Spleen (tissue), 11 donors: ENCODE measurements at regions not wholly inside any gene's neighbourhood (a gene's known extent, or its start where the extent isn't known, plus 50 kb on each side); places are given as distances from the start of the nearest gene placed in this dataset.
"Not testable (repeated sequence)": the region's sequence is repeated elsewhere in the genome, so short reads cannot be mapped to it uniquely, and the experiment has no call there.

ENCODE experiments used
- DNase-seq: peaks from one replicate; pipeline ENCODE4 v3.0.0-alpha.2; 2020
- H3K27ac ChIP-seq, 8 donors: fragments of 200-600 bp; sonication (generic) in 7 of 8; 1 replicate in 4 of 8; 2 replicates in 4 of 8; pipeline versions ENCODE4 v1.5.0 to v1.8.0; 2016 to 2021; ENCODE audit warnings: inconsistent platforms in 4 of 8, mild to moderate bottlenecking in 4 of 8, moderate library complexity in 1 of 8
- H3K27me3 ChIP-seq, 7 donors: fragments of 200-600 bp; sonication (generic) in 6 of 7; replicated peaks in 1 of 7; 1 replicate in 4 of 7; 2 replicates in 3 of 7; pipeline versions ENCODE4 v1.5.0 to v1.8.0; 2016 to 2021; ENCODE audit warnings: inconsistent platforms in 3 of 7, mild to moderate bottlenecking in 1 of 7
- H3K36me3 ChIP-seq, 6 donors: fragments of 200-600 bp; sonication (generic) in 5 of 6; 1 replicate in 4 of 6; 2 replicates in 2 of 6; pipeline versions ENCODE4 v1.5.0 to v1.8.0; 2016 to 2021; ENCODE audit warnings: inconsistent platforms in 2 of 6
- H3K4me1 ChIP-seq, 6 donors: fragments of 200-600 bp; sonication (generic) in 5 of 6; 1 replicate in 3 of 6; 2 replicates in 3 of 6; pipeline versions ENCODE4 v1.5.0 to v1.8.0; 2016 to 2021; ENCODE audit warnings: inconsistent platforms in 3 of 6
- H3K4me3 ChIP-seq, 8 donors: fragments of 200-600 bp; sonication (generic) in 7 of 8; 1 replicate in 4 of 8; 2 replicates in 4 of 8; pipeline versions ENCODE4 v1.5.0 to v1.8.0; 2016 to 2021; ENCODE audit warnings: inconsistent platforms in 4 of 8, mild to moderate bottlenecking in 4 of 8, moderate library complexity in 2 of 8
- H3K9me3 ChIP-seq, 8 donors: fragments of 200-600 bp; sonication (generic) in 7 of 8; 1 replicate in 4 of 8; 2 replicates in 4 of 8; pipeline versions ENCODE4 v1.5.0 to v1.8.0; 2016 to 2021; ENCODE audit warnings: inconsistent platforms in 4 of 8
- CTCF ChIP-seq, 11 experiments: fragments of 200-600 bp in 7 of 11; fragments of 450-650 bp in 4 of 11; sonication (generic) in 4 of 11; IDR thresholded peaks in 8 of 11; conservative IDR thresholded peaks in 3 of 11; 1 replicate in 7 of 11; 2 replicates in 4 of 11; pipeline versions ENCODE4 v1.4.0 to v1.8.0; 2016 to 2021; ENCODE audit warnings: antibody characterized with exemption in 11 of 11, inconsistent platforms in 4 of 11, mild to moderate bottlenecking in 1 of 11
- POLR2A ChIP-seq, 3 donors: fragments of 450-650 bp; IDR thresholded peaks; one replicate each; pipeline ENCODE4 v1.5.1; 2017; ENCODE audit warnings: antibody characterized with exemption in 3 of 3, mild to moderate bottlenecking in 1 of 3
- POLR2AphosphoS5 ChIP-seq, 3 donors: sonication (generic); formaldehyde crosslinking; IDR thresholded peaks; one replicate each; pipeline ENCODE4 v1.5.1; 2017; ENCODE audit warnings: antibody characterized with exemption in 3 of 3
- WGBS, 5 donors: extraction: QIAGEN DNeasy Blood & Tissue Kit in 3 of 5; methylation state at CpG; one replicate each; pipeline versions ENCODE4 v1.1.5 to v1.1.7; 2013 to 2018; 5-methylcytosine and 5-hydroxymethylcytosine counted together
- intact Hi-C: fragments of 100-400 bp; cut with DNase I; formaldehyde crosslinking; loops from one replicate; pipeline ENCODE4 v1.15.0; 2023; ENCODE audit warnings: low total_unique reads
- donor health status: healthy with polysubstance abuse.
- donor health status: DM: no; HTN: no; CAD: no; lungs with moderate emphysema.
- donor health status: DM: no; HTN: no; CAD: no.
- donor health status: Bipolar disorder and iron deficiency.
- donor health status: healthy.
- donor health status: DM: no; HTN: no; CAD: no.
- donor health status: DM: yes; HTN: yes; CAD: no.

- Histone ChIP-seq H3K4me1 (no peaks in the 10 kb centered on the region), H3K9me3 (peaks cover 0 to 23% (median 10%) of the 10 kb centered on the region in 8 donors), H3K27ac (no peak overlapping the region), H3K27me3 (no peaks in the 10 kb centered on the region), H3K36me3 (no peaks in the 10 kb centered on the region), H3K4me3 (no peak overlapping the region)
- TF ChIP-seq POLR2AphosphoS5 (IDR thresholded peaks at IDR 0.05) (no peak), POLR2A (IDR thresholded peaks at IDR 0.05) (no peak), CTCF (IDR thresholded peaks at IDR 0.05 in 8 of 11, conservative IDR thresholded peaks at IDR 0.05 in 3 of 11) (no peak)
- DNase-seq, result no peak
- 67 to 87% (median 74%) methylated on average over 2 of the region's 2 CpGs for WGBS, 5 donors
- intact Hi-C loops, result no loop called here
Measured at GRCh38 chr9:10875752-10876151, 262.9 kb upstream of the PTPRD start.

GRCh38 chr9:10876333-10876732, 263.5 kb upstream of the PTPRD start:
- TF ChIP-seq POLR2AphosphoS5 (IDR thresholded peaks at IDR 0.05) (no peak), CTCF (IDR thresholded peaks at IDR 0.05 in 8 of 11, conservative IDR thresholded peaks at IDR 0.05 in 3 of 11) (no peak), POLR2A (IDR thresholded peaks at IDR 0.05) (no peak)
- no peak overlapping the region for H3K4me3 ChIP-seq
- 76 to 91% (median 86%) methylated on average over 2 of the region's 2 CpGs for WGBS, 5 donors
- H3K4me1 ChIP-seq, result no peaks in the 10 kb centered on the region
- H3K36me3 ChIP-seq, result no peaks in the 10 kb centered on the region
- intact Hi-C loops, result no loop called here
- no peaks in the 10 kb centered on the region for H3K27me3 ChIP-seq
- no peak for DNase-seq
- H3K9me3 ChIP-seq, result peaks cover 0 to 21% (median 10%) of the 10 kb centered on the region in 8 donors
- H3K27ac ChIP-seq, result no peak overlapping the region

DNA sequence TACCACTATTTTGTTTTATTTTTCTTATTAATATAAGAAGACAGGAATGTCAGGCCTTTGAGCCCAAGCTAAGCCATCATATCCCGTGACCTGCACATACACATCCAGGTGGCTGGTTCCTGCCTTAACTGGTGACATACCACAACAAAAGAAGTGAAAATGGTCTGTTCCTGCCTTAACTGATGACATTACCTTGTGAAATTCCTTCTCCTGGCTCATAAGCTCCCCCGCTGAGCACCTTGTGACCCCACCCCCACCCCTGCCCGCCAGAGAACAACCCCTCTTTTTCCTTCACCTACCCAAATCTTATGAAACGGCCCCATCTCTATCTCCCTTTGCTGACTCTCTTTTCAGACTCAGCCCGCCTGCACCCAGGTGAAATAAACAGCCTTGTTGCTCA, 277.5 kb upstream of the PTPRD start:
- DNase-seq, H3K36me3 ChIP-seq, H3K27ac ChIP-seq, H3K4me3 ChIP-seq, H3K4me1 ChIP-seq, intact Hi-C loops, H3K27me3 ChIP-seq: not testable (repeated sequence)
- peaks cover 0 to 30% (median 11%) of the 10 kb centered on the region in 8 donors for H3K9me3 ChIP-seq
- WGBS, 5 donors, result 78 to 88% (median 81%) methylated on average over 5 of the region's 5 CpGs

DNA sequence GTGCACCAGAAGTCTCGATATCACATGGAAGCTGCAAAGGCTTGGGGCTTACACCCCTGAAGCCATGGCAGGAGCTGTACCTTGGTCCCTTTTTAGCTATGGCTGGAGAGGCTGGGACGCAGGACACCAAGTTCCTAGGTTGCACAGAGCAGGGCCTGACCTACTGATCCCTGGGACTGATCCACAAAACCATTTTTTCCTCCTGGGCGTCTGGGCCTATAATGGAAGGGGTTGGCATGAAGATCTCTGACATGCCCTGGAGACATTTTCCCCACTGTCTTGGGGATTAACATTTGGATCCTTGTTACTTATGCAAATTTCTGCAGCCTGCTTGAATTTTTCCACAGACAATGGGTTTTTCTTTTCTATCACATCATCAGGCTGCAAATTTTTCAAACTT, 286.7 kb upstream of the PTPRD start:
- H3K36me3 ChIP-seq, result no peaks in the 10 kb centered on the region
- intact Hi-C loops, result no loop called here
- no peaks in the 10 kb centered on the region for H3K4me1 ChIP-seq
- WGBS, 5 donors, result 44 to 71% (median 66%) methylated on average over 3 of the region's 3 CpGs
- H3K27me3 ChIP-seq, result no peaks in the 10 kb centered on the region
- H3K9me3 ChIP-seq, result peaks cover 0 to 37% (median 26%) of the 10 kb centered on the region in 8 donors
- H3K4me3 ChIP-seq, result no peak overlapping the region
- DNase-seq, result no peak
- H3K27ac ChIP-seq, result no peak overlapping the region
- TF ChIP-seq CTCF (IDR thresholded peaks at IDR 0.05 in 8 of 11, conservative IDR thresholded peaks at IDR 0.05 in 3 of 11), result no peak
- TF ChIP-seq POLR2AphosphoS5 (IDR thresholded peaks at IDR 0.05), result no peak
- no peak for TF ChIP-seq POLR2A (IDR thresholded peaks at IDR 0.05)

- Histone ChIP-seq H3K27me3 (no peaks in the 10 kb centered on the region), H3K36me3 (no peaks in the 10 kb centered on the region), H3K4me1 (no peaks in the 10 kb centered on the region), H3K27ac (no peak overlapping the region), H3K9me3 (peaks cover 0 to 37% (median 29%) of the 10 kb centered on the region in 8 donors), H3K4me3 (no peak overlapping the region)
- DNase-seq, result no peak
- intact Hi-C loops, result no loop called here
- 28 to 44% (median 38%) methylated on average over 1 of the region's 1 CpG for WGBS, 5 donors
- TF ChIP-seq POLR2A (IDR thresholded peaks at IDR 0.05) (no peak), POLR2AphosphoS5 (IDR thresholded peaks at IDR 0.05) (no peak), CTCF (IDR thresholded peaks at IDR 0.05 in 8 of 11, conservative IDR thresholded peaks at IDR 0.05 in 3 of 11) (no peak)
Measured at GRCh38 chr9:10903969-10904368, 291.2 kb upstream of the PTPRD start.
